SK-N-SH (cell line): ENCODE measurements at regions not wholly inside any gene's neighbourhood (a gene's known extent, or its start where the extent isn't known, plus 50 kb on each side); places are given as distances from the start of the nearest gene placed in this dataset.

Experiments
- CTCF ChIP-seq: fragments of 200-600 bp; sonication (generic); IDR thresholded peaks from 2 replicates; pipeline ENCODE4 v1.6.1; 2017; ENCODE audit warnings: antibody characterized with exemption, mild to moderate bottlenecking, moderate library complexity
- POLR2AphosphoS5 ChIP-seq: IDR thresholded peaks from 2 replicates; pipeline ENCODE4 v1.6.1; 2012; ENCODE audit warnings: low read depth, low read length
- TAF1 ChIP-seq: IDR thresholded peaks from 2 replicates; pipeline ENCODE4 v1.6.1; 2012; ENCODE audit warnings: low read depth, mild to moderate bottlenecking, low read length, moderate library complexity, borderline replicate concordance
- USF1 ChIP-seq: IDR thresholded peaks from 2 replicates; pipeline ENCODE4 v1.4.0; 2012; ENCODE audit warnings: low read depth, borderline replicate concordance

GRCh38 chr1:209062863-209063262 lies 520.7 kb upstream of the CAMK1G start:
- TF ChIP-seq TAF1 (no peak), CTCF (no peak), POLR2AphosphoS5 (no peak), USF1 (no peak)
